HG02885 (cell line): ENCODE measurements at regions not wholly inside any gene's neighbourhood (a gene's known extent, or its start where the extent isn't known, plus 50 kb on each side); places are given as distances from the start of the nearest gene placed in this dataset.
"Not testable (repeated sequence)": the region's sequence is repeated elsewhere in the genome, so short reads cannot be mapped to it uniquely, and the experiment has no call there.

Experiments used
- ATAC-seq: cut with Tn5 transposase; IDR thresholded peaks from one replicate; pipeline ENCODE4 v1.9.1; 2021; ENCODE audit warnings: mild to moderate bottlenecking; ENCODE audit not compliant: unreplicated experiment, poor library complexity

DNA sequence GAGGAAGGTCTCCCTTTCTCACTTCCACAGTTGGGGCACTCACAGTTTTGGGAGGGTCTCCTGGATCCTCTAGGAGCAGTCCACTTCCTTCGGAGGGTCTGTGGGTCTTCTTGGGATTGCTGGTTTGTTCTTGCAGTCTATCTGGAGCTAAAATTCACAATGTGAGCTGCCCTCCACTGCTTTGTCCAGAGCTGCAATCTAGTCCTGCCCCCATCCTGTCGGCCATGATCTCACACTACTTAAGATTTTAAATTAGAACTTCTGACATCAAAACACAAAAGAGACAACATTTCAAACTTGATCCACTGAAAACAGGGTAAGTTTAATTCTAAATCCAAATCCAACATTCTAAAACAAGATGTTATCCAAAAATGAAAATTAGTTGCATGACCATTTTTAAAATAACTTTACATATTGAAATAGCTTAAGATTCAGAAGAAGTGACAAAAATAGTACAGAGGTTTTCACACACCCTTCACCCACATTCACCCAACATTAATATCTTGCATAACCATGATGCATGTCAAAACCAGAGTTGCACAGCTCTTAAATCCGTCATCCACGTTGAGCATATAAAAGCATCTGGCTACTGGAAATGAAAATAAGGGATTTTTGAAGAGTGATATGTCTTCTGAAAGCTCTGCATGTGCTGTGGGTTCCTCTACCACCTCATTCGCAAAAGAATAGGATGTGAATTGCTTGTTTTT lies 113.7 kb upstream of the EPB41L4A start:
- ATAC-seq: no peak

- no peak for ATAC-seq
These were observed 114.3 kb upstream of the EPB41L4A start for GRCh38 chr5:112533362-112533761.

GRCh38 chr5:112534067-112534583 lies 115.0 kb upstream of the EPB41L4A start:
- no peak for ATAC-seq

DNA sequence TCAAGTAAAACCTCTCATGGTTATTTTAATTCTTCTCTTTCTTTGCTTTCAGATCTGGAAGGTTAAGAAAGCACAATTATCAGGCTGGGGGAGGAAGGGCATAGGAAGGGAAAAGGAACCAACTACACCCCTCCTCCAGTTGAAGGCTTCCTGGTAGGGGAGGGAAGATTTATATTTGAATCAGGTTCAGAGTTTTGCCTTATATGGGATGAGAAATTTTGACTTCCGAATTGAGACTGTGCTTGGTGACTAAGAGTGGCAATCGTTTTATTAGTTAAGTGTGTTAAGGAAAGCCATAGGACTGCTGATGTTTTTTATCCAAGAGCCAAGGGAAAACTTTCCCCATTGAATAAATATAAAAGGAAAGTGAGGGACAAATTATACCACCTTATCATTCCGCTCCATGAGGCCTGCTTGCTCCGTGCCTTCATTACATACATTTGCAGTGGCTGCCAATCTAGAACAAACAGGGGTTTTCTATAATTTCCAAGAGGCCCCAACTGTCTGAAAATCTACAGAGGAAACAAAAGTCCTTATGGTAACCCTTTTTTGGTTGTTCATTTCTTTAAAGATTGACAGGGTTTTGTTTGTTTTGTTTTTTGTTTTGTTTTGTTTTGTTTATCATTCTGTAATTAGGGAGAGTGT lies 115.7 kb upstream of the EPB41L4A start:
- no peak for ATAC-seq

DNA sequence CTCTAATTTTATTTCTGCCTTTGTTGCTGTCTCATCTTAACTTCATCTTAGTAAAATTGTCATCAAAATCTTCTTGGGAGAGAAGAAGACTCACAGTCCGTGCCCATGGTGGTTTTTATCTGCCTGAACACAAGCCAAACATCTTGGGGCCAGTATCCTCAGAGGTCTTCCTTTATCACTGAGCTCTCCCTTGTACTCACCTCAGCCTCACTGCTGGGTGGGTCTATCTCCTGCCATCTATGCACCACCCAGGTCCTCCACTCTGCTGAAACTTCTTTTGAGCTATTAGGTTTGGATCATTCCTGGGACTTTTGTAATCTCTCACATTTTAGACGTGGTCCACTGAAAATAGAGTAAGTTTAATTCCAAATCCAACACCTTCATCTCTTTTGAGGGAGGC lies 116.3 kb upstream of the EPB41L4A start:
- ATAC-seq: no peak

GRCh38 chr5:112544558-112544957 lies 125.5 kb upstream of the EPB41L4A start:
- ATAC-seq: not testable (repeated sequence)

DNA sequence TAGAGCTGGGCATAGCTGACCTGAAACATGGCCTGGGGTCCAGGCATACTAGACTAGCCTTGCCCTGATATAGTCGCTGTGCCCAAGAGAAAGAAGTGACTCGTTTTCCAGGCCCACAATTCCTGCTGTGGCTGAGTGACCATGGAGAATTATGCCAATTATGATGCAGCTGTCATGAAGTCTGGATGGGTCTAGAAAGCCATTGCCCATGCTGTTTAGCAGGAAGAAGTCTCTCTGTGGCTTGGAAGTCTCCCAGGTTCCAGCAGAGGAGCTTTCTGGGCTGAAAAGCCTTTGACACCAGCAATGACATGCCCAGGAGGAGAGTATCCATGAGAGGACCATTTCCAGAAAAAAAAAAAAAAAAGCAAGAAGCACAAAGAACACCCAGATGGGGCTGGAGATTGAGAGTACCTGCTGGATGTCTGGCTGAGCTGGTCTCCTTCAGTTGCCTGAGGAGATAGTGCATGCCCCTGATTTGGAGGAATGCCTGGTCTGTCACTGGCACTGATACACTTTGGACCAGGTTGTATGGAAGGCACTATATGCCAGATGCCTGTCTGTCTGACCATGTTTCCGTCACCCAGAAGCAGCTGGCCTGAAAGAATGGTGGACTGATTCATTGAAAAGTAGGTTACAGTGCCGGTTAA lies 128.0 kb upstream of the EPB41L4A start:
- no peak for ATAC-seq

- no peak for ATAC-seq
These were observed 129.3 kb upstream of the EPB41L4A start for GRCh38 chr5:112548246-112548881.

GRCh38 chr5:112549127-112549526 lies 130.1 kb upstream of the EPB41L4A start:
- peak; percentile 40 for ATAC-seq

GRCh38 chr5:112549605-112550166 lies 130.6 kb upstream of the EPB41L4A start:
- ATAC-seq: no peak

DNA sequence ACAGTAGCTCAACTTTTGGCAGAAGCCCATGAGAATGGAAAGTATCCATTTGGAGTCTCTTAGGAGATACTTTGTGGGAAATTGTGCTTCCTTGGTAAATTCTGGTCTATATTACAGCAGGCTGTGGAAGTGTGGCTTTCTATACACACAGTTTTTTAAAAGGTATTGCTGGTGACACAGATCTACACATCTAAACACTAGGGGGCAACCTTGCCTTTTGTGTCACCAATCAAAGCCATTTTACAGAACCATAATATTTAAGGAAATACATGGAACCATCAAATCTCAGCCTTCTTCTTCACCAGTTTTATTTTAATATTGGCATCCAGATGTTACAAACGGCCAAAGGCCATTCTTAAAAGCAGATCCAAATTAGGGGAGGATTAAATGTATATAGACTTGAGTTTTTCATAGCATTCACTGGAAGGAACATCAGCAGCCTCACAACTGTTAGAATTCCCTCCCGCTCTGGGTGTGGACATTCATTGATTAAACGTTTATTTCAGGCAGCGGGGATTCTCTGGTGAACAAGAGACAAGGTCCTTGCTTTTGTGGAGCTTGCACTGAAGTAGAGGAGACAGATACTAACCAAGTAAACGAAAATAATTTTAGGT lies 132.4 kb upstream of the EPB41L4A start:
- ATAC-seq: peak; percentile 70

- ATAC-seq: no peak
These were observed 133.1 kb upstream of the EPB41L4A start for GRCh38 chr5:112552216-112552615.

DNA sequence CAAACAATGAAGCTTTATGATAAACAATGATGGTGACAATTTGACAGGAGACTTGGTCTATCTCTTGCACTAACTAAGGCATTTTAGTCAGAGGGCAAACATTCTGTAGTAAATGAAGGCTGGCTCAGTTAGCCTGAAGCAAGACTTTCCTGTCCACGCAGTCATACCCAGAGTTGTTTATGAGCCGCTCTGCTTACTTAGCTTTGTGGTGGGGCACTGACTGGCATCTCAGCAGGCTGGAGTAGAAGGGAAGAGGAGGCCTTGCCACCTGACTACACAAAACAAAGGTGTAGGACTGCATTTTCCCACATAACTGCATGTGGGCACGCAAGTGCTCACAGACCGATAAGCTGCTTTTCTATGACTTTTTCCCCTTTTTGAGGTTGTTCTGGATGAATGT lies 133.7 kb upstream of the EPB41L4A start:
- no peak for ATAC-seq

DNA sequence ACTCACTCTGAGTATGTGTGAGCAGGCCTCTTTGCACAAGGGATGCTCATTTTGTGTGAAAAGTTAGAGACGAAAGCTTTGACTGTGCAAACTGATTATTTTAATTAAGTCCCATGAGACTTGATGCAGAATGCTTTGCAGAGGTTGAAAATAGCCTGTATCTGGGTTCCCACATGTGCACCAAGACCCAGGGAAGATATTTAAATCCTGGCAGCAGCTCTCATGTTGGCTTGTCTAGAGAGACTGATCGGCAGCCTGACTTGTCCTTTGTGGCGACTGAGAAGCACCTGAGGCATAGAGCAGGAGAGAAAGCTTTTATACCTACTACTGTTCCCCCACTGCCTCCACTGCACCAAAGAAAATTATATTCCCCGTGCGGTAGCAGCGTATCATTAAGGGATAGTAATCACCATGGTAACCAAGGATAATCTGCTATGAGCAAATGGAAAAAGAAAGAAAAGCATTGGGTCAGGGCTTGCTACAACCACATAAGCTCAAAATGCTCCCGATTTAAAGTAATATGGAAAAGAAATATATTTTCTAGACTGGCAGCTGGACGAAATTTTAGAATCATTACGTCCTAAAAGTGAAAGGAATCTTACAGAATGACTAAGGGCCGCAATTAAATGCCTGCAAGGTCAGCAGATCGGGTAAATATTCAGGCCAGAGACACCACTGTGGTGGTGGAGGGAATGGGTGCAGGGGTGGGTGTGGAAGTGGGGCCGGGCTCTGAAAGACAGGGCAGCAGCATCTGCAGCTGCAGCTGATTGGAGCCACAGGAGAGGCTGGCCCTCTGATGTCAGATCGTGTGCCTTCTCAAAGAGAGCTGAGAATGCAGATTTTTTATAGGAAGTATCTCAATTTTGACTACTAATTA lies 135.3 kb upstream of the EPB41L4A start:
- no peak for ATAC-seq

DNA sequence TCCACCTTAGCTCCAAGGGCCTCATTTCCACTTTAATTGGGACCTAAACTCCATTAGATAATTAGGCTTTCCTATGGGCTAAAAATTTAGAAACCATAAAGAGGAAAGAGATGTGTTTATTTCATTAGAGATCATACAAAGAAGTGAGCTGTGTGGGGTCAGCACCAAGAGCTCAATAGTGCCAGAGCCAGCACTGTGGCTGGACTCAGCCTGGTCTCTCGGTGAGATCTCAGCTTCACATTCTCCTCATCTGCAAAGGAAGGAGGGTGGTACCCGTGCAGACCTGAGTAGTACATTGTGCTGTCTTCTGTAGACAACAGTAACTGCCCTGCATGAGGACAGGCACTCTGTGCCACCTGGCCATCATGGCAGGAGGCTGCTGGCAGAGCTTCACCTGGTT lies 136.1 kb upstream of the EPB41L4A start:
- no peak for ATAC-seq

GRCh38 chr5:112555691-112556090 lies 136.6 kb upstream of the EPB41L4A start:
- ATAC-seq: no peak

DNA sequence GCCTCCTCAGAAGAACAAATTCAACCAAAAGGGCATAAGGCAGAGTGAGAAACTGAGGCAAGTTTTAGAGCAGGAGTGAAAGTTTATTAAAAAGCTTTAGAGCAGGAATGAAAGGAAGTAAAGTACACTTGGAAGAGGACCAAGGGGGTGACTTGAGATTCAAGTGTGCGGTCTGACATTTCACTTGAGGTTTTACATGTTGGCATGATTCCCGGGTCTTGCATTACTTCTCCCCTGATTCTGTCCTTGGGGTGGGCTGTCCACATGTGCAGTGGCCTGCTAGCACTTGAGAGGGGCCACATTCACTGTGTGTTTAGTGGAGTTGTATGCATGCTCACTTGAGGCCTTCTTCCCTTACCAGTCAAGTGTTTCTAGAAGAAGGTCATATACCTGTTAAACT lies 140.4 kb upstream of the EPB41L4A start:
- not testable (repeated sequence) for ATAC-seq

GRCh38 chr5:112560371-112560770 lies 141.3 kb upstream of the EPB41L4A start:
- ATAC-seq: no peak

GRCh38 chr5:112563169-112563826 lies 144.2 kb upstream of the EPB41L4A start:
- ATAC-seq: no peak
